NCI-H146 treated with DMSO at 0.1 percent for 48 hours (cell line): ENCODE measurements at regions not wholly inside any gene's neighbourhood (a gene's known extent, or its start where the extent isn't known, plus 50 kb on each side); places are given as distances from the start of the nearest gene placed in this dataset.

ENCODE experiments used
- DNase-seq: peaks from one replicate; lab custom pipeline; 2025; ENCODE audit not compliant: unreplicated experiment; lab: John Stamatoyannopoulos, UW

DNA sequence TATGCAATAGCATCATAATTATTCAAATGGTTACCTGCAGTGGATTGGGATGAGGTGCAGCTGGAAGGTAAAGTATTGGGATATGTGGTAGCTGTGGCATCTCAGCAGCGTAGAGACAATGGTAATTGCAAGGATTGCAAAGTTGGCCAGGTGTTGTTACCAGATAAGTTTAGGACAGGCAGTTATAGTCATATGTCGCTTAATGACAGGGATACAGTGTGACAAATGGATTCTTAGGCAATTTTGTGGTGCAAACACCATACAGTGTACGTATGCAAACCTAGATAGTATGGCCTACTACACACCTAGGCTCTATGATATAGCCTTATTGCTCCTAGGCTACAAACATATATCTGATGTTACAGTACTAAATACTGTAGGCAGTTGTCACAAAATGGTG, 163.5 kb upstream of the LYZL2 start:
- DNase-seq, result no peak

DNA sequence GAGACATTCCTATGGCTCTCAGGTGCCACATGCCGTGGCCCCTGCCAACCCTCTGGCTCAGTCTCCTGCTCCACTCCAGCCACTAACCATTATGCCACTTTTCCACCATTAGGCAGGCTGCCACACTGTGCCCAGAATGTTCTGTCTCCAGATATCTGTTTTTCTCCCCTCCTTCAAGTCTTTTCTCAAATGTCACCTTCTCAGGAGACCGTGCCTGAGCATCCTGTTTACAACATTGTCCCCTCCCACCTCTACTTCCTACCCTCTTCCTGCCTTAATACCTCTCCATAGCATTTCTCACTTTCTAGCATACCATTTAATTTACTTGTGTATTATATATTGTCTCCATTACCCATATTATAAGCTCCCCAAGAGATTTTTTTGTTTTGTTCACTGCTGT, 162.5 kb upstream of the LYZL2 start:
- no peak for DNase-seq

GRCh38 chr10:30791197-30791611, 161.7 kb upstream of the LYZL2 start:
- no peak for DNase-seq

GRCh38 chr10:30789806-30790205, 160.3 kb upstream of the LYZL2 start:
- no peak for DNase-seq

DNA sequence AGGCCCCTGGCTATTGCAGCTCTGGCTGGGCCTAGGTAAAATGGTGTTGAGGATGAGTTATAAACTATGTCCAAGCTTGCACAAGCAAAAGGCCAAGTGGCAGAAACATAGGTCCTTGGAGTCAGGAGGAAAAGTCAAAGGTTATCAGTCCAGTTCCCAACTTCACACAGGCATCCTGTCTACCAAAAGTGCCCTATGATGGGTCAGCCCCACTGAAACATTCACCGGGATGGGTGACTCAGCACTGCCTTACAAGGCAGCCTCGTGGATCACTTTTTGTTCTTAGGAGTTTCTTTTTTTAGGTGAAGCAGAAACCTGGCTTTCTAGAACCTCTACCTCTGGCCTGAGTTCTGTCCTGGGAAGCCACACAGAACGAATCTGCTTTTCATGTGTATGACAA, 158.8 kb upstream of the LYZL2 start:
- DNase-seq, result no peak

GRCh38 chr10:30786906-30787305, 157.4 kb upstream of the LYZL2 start:
- no peak for DNase-seq

DNA sequence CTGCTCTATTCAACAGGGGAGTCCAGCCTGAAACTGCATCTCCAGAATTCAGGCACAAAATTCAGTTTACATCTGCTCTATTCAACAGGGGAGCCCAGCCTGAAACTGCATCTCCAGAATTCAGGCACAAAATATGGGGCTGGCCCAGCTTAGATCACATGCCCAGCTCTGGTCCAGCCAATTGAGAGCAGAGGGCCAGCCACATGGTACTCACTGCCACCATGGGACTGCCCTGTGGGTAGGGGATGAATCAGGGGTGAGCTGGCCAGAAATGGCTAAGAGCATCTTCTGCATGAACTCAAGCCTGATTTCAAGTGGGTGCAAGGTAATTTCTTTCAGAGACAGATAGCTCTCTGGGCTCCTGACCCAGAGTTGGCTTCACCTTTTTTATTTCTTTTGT, 156.6 kb upstream of the LYZL2 start:
- no peak for DNase-seq

DNA sequence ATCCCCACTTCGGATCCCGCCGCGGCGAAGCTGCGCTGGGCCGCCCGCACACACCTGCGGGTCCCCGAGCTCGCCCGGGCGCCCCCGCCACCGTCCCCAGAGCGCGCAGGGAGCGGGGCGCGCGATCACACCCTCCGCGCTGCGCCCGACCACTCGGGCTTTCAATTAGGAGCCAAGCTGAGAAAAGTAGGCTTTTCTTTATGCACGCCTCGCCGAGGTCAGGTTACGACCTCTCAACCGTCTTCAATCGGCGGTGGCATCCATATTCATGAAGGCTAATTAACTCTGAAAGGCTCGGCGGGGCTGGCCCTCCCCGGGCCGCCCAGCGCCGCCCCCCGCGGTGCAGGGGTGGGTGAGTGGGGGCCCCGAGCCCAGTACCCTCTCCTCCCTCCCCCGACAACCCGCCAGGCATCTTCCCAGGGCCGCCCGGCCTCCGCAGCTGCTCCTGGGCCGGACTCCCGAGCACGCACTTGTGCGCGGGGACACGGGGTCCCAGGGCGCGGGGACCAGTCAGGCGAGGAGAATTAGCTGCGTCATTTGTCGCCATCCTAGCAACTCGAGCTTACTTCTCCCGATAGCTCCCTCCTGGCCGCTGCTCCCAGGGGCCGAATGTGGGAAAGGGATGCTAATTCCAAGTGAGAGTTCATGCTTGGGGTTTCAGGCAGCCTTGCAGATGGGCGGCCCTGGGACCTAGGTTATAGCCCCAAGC, 155.5 kb upstream of the LYZL2 start:
- DNase-seq, result no peak

- DNase-seq, result peak; percentile 10
Measured at GRCh38 chr10:30784524-30784896, 155.0 kb upstream of the LYZL2 start.

- no peak for DNase-seq
Measured at GRCh38 chr10:30783939-30784501, 154.5 kb upstream of the LYZL2 start.

DNA sequence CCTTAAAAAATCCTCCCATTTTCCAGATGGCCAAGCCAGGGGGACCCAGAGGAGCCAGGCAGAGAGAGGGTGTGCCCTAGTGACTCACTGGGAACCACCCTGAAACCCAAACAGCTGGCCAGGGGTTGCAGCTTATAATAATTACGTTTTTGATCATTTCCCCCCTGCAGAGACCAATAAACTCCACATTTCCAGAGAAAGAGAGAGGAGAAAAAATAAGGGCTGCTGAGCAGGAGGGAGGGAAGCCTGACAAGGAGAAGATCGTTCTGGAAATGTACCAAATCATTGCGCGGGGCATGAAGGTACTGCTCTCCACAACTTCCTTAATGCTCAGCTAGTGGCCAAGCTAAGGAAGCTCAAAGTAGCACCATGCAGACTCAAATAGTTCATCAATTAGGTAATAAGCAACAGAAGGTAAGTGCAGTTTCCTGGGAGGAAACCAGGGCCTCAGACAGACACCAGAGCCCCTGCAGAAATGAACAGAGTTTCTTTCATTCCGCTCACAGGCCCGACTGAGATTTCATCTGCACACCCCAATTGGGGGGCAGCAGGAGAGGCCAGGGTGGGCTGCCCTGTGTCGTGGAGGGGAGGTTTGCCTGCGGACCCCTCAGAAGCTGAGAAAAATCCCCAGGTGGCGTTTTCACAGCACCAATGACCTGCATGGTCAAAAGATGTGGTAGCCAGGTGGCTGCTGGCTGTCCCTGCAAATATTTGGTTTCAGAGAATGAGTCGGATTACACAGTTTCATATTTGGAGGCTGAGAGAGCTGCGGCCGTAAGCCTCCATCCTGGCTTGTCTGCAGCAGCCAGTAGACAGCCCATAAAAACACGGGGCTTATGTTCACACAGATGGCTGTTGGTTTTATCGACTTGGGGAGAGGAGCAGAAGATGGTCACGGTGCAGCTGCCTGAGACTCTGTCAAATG, 153.2 kb upstream of the LYZL2 start:
- DNase-seq, result no peak

- DNase-seq, result no peak
Measured at GRCh38 chr10:30782157-30782536, 152.6 kb upstream of the LYZL2 start.

DNA sequence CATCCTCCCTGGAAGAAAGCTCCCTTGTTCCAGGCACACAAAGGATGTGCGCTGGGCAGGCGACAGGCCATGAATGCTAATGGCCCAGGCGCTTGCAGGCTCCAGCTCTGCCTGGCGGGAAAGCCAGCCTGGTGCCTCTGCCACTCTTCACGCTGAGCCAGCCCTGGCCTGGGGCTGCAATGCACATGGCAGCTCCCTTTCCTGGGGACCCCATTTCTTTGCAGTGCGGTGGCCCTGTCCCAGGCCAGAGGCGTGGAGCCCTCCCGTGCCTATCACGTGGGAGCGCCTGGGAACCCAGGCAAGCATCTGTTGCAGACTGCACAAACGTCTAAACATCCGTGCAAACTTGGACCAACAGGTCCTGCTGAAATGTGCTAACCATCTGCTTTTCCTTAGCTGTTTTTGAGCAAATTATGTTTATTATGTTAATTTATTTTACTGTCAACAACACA, 152.1 kb upstream of the LYZL2 start:
- no peak for DNase-seq

- no peak for DNase-seq
Measured at GRCh38 chr10:30778769-30779168, 149.2 kb upstream of the LYZL2 start.

DNA sequence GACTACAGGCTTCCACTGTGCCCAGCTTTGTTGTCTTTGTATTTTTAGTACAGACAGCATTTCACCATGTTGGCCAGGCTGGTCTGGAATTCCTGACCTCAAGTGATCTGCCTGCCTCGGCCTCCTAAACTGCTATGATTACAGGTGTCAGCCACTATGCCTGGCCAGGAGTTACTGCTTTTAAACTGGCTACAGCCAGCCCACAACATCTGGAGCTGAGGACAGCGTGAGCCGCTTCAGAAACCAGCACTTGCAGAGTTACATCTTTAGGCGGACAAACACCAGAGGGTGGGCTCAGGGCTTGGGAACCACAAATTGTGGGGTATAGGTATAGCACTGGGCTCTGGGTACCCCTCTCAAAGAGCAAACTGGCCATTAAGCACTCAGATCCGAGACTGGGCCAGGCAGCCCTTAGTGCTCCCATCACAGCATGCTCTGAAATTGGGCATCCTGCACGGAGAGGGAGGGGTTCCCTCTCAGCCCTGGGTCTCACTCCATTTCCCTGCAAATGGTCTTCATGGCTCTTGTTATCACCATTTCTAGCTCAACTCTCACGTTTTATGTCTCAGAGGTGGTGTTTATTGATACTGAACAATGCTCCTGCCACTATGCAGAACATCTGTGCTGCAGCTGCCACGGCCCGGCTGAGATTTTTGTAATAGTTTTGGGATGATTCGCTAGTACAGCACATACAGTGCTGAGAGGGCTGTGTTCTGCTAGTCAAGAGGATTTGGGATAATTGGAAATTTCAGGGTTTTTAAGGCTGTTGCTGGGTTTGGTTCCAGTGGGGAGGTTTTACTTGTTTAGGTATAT, 146.4 kb upstream of the LYZL2 start:
- DNase-seq, result no peak

DNA sequence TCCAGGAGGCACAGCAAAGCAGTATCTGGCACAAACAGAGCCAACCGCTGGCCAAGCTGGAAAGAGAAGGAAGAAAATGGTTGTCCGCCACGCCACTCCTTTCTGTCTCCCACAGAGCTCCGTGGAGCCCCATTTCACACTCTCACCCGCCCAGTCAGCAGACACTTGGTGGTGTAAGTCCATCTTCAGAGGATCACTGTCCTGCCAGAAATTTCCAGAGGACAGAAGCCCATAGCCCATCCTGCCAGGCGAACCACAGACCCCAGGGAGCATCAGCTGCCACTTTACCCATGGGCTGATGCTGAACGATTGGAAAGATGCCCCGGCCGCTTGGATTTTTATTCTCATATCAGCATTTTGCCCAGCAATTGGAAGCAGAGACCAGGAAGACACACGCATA, 144.7 kb upstream of the LYZL2 start:
- no peak for DNase-seq

GRCh38 chr10:30773501-30773900, 143.9 kb upstream of the LYZL2 start:
- no peak for DNase-seq

- DNase-seq, result no peak
Measured at GRCh38 chr10:30770816-30771215, 141.3 kb upstream of the LYZL2 start.

- no peak for DNase-seq
Measured at GRCh38 chr10:30770229-30770628, 140.7 kb upstream of the LYZL2 start.

DNA sequence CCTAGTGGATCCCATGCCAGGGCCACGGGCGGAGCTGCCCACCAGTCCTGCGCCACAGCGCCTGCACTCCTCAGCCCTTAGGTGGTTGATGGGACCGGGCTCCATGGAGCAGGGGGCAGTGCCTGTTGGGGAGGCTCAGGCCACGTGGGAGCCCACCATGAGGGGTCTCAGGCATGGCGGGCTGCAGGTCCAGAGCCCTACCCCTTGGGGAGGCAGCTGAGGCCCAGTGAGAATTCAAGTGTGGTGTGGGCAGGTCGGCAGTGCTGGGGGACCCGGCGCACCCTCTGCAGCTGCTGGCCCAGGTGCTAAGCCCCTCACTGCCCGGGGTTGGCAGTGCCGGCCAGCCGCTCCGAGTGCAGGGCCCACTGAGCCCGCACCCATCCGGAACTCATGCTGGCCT, 139.8 kb upstream of the LYZL2 start:
- no peak for DNase-seq

DNA sequence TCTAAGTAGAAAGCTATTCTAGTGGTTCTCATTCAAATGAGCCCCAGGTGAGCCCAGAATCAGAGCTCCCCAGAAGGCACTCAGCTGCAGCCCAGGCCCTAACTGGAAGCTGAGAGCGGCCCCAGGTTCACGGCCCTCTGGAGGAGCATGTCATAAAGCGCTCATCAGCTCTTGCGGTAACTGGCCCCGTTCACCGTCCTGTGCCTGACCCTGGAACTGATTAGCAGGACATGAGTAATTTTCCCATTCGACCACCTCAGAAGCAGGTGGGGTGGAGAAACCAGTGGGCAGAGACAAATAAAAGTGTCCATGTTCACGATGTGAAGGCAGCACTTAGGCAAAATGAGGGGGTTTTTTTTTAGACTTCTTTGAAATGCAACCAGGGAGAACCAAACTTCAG, 136.1 kb upstream of the LYZL2 start:
- no peak for DNase-seq
